Stomach (tissue), 8 donors: ENCODE measurements at regions not wholly inside any gene's neighbourhood (a gene's known extent, or its start where the extent isn't known, plus 50 kb on each side); places are given as distances from the start of the nearest gene placed in this dataset.

Experiments used
- DNase-seq, 2 donors: peaks; one replicate each; pipeline versions ENCODE4 v3.0.0 to v3.0.0-alpha.2; 2013 to 2019
- H3K27ac ChIP-seq, 5 donors: fragments of 200-600 bp in 4 of 5; sonication (generic) in 4 of 5; one replicate each; pipeline ENCODE4 v1.5.1; 2013 to 2019; ENCODE audit warnings: mild to moderate bottlenecking in 1 of 5, moderate library complexity in 1 of 5
- H3K27me3 ChIP-seq, 3 donors: fragments of 200-600 bp; sonication (generic); one replicate each; pipeline ENCODE4 v1.5.1; 2017 to 2019; ENCODE audit warnings: mixed run types in 1 of 3
- H3K36me3 ChIP-seq, 4 donors: fragments of 200-600 bp; sonication (generic); 1 replicate in 3 of 4; 2 replicates in 1 of 4; pipeline ENCODE4 v1.5.1; 2016 to 2019
- H3K4me1 ChIP-seq, 4 donors: fragments of 200-600 bp; sonication (generic); one replicate each; pipeline ENCODE4 v1.5.1; 2016 to 2019
- H3K4me3 ChIP-seq, 4 donors: fragments of 200-600 bp; sonication (generic) in 3 of 4; one replicate each; pipeline ENCODE4 v1.5.1; 2016 to 2019; ENCODE audit warnings: mild to moderate bottlenecking in 1 of 4
- H3K9me3 ChIP-seq, 4 donors: fragments of 200-600 bp; sonication (generic); one replicate each; pipeline ENCODE4 v1.5.1; 2016 to 2019
- CTCF ChIP-seq, 7 experiments: fragments of 450-650 bp in 4 of 7; fragments of 200-600 bp in 3 of 7; sonication (generic) in 3 of 7; IDR thresholded peaks; one replicate each; pipeline ENCODE4 v1.5.1; 2016 to 2019; ENCODE audit warnings: antibody characterized with exemption in 7 of 7, control low read depth in 2 of 7, mild to moderate bottlenecking in 1 of 7
- EP300 ChIP-seq: sonication (generic); formaldehyde crosslinking; IDR thresholded peaks from one replicate; pipeline ENCODE4 v1.6.1; 2017; ENCODE audit warnings: antibody characterized with exemption
- POLR2A ChIP-seq, 4 donors: fragments of 450-650 bp; IDR thresholded peaks; one replicate each; pipeline ENCODE4 v1.6.1; 2016; ENCODE audit warnings: antibody characterized with exemption in 4 of 4, control low read depth in 2 of 4, mild to moderate bottlenecking in 1 of 4, moderate library complexity in 1 of 4
- POLR2AphosphoS5 ChIP-seq, 3 donors: sonication (generic); formaldehyde crosslinking; IDR thresholded peaks; one replicate each; pipeline ENCODE4 v1.6.1; 2016; ENCODE audit warnings: antibody characterized with exemption in 3 of 3
- WGBS, 5 donors: extraction: QIAGEN DNeasy Blood & Tissue Kit in 3 of 5; methylation state at CpG; one replicate each; pipeline versions ENCODE4 v1.1.5 to v1.1.7; 2013 to 2018; 5-methylcytosine and 5-hydroxymethylcytosine counted together
- intact Hi-C: fragments of 100-400 bp; cut with DNase I; formaldehyde crosslinking; loops from one replicate; pipeline ENCODE4 v1.15.1; 2023; ENCODE audit warnings: low total_unique reads
- donor health status: healthy with polysubstance abuse.
- donor health status: Bipolar disorder and iron deficiency.
- donor health status: healthy.

DNA sequence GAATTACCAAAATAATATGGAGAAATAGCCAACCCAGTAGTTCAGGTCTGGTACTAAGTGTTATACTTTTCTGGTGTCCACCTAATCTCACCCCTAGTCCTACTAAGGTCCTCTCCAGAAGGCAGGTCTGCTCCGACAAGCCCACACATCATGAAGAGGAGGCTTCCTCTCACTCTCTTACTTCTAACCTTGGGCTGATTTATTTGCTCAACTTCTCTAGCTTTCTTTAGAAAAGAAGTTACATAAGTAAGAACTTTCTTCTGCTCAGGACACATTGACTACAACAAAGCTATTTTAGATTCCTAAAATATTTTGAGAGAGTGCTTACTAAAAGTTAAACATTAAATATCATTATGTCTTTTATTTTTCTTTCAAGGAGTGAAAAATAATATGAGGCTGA is 329.7 kb upstream of the NREP start:
- Histone ChIP-seq H3K27ac (no peak overlapping the region), H3K27me3 (no peaks in the 10 kb centered on the region), H3K4me3 (no peak overlapping the region), H3K9me3 (no peaks in the 10 kb centered on the region), H3K36me3 (no peaks in the 10 kb centered on the region), H3K4me1 (no peaks in the 10 kb centered on the region)
- intact Hi-C loops: no loop called here
- TF ChIP-seq EP300 (no peak), POLR2AphosphoS5 (IDR thresholded peaks at IDR 0.05) (no peak), CTCF (IDR thresholded peaks at IDR 0.05) (no peak), POLR2A (IDR thresholded peaks at IDR 0.05) (no peak)
- WGBS, 5 donors: 85 to 98% (median 91%) methylated on average over 1 of the region's 1 CpG
- DNase-seq: no peak

DNA sequence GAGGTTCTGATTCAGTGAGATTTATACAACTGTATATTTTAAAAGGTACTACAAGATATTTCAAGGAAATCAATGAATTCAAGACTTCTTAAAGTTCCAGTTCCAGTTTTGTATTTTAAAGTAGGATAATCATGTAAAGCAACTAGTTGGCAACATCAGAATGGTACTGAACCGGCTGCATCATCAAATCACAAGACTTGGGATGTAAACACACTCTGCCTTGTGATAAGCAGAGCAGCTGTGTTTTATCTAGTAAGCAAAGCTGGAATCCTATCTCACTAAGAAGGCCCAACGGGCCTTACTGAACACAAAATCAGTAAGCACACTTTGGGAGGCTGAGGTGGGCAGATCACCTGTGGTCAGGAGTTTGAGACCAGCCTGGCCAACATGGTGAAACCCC is 327.2 kb upstream of the NREP start:
- H3K27ac ChIP-seq: no peak overlapping the region
- H3K4me3 ChIP-seq: no peak overlapping the region
- WGBS, 5 donors: 19 to 33% (median 28%) methylated on average over 2 of the region's 2 CpGs
- H3K4me1 ChIP-seq: no peaks in the 10 kb centered on the region
- no peaks in the 10 kb centered on the region for H3K9me3 ChIP-seq
- no peaks in the 10 kb centered on the region for H3K27me3 ChIP-seq
- H3K36me3 ChIP-seq: no peaks in the 10 kb centered on the region
- peak in 1 of 2 donors; percentile 11 for DNase-seq
- TF ChIP-seq EP300 (no peak), POLR2A (IDR thresholded peaks at IDR 0.05) (no peak)
- intact Hi-C loops: no loop called here

DNA sequence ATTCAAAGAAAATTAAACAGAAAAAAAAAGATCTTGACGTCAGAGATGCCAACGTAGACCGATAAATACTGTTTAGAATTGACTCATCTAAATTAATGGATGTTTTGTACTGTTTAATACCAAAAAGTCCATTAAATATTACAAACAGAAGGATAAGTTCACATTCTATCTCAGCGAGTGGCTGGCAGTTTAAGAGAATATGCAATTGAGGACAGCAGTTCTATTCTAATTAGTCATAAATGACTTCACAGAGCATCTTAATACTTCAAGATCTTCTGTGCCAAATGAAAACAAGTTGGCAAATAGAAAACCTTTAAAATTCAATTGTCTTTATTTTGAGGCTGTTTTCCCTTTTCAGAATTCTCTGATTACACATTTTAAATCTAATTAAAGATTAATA is 326.6 kb upstream of the NREP start:
- DNase-seq: no peak
- intact Hi-C loops: no loop called here
- Histone ChIP-seq H3K4me3 (no peak overlapping the region), H3K36me3 (no peaks in the 10 kb centered on the region), H3K4me1 (no peaks in the 10 kb centered on the region), H3K9me3 (no peaks in the 10 kb centered on the region), H3K27ac (no peak overlapping the region), H3K27me3 (no peaks in the 10 kb centered on the region)
- WGBS, 5 donors: 69 to 80% (median 79%) methylated on average over 4 of the region's 4 CpGs
- no peak for TF ChIP-seq EP300
- no peak for TF ChIP-seq POLR2AphosphoS5 (IDR thresholded peaks at IDR 0.05)
- no peak for TF ChIP-seq POLR2A (IDR thresholded peaks at IDR 0.05)

DNA sequence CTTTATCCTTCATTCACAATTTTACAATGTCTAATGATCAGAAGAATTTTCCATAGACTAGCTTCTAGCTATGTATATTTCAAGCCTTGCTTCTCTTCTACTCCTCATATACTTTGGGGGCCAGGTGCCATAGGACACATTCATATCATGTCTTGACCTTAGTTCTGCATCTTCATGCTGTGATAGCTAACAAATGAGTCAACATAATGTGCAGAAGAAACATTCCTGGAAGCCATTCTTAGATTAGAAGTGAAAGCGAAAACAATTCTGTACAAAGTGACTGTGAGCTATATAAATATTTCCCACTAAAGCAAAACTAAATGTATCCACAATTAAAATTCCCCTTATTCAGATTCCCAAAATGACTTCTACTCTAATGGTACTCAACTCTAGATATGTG is 320.2 kb upstream of the NREP start:
- no peak for DNase-seq
- H3K4me1 ChIP-seq: no peaks in the 10 kb centered on the region
- no peaks in the 10 kb centered on the region for H3K36me3 ChIP-seq
- intact Hi-C loops: no loop called here
- H3K4me3 ChIP-seq: no peak overlapping the region
- H3K9me3 ChIP-seq: no peaks in the 10 kb centered on the region
- no peak overlapping the region for H3K27ac ChIP-seq
- no peak for TF ChIP-seq POLR2A (IDR thresholded peaks at IDR 0.05)
- no peak for TF ChIP-seq POLR2AphosphoS5 (IDR thresholded peaks at IDR 0.05)
- TF ChIP-seq CTCF (IDR thresholded peaks at IDR 0.05): no peak
- no peak for TF ChIP-seq EP300
- 83 to 96% (median 90%) methylated on average over 1 of the region's 1 CpG for WGBS, 5 donors
- H3K27me3 ChIP-seq: no peaks in the 10 kb centered on the region

GRCh38 chr5:112070022-112070421 is 313.0 kb upstream of the NREP start:
- Histone ChIP-seq H3K27ac (no peak overlapping the region), H3K27me3 (no peaks in the 10 kb centered on the region), H3K9me3 (no peaks in the 10 kb centered on the region), H3K4me3 (no peak overlapping the region), H3K4me1 (no peaks in the 10 kb centered on the region), H3K36me3 (no peaks in the 10 kb centered on the region)
- intact Hi-C loops: no loop called here
- WGBS, 5 donors: 30 to 64% (median 35%) methylated on average over 1 of the region's 1 CpG
- DNase-seq: no peak
- TF ChIP-seq POLR2AphosphoS5 (IDR thresholded peaks at IDR 0.05) (no peak), CTCF (IDR thresholded peaks at IDR 0.05) (no peak), POLR2A (IDR thresholded peaks at IDR 0.05) (no peak), EP300 (no peak)
